ENCODE measurements at regions not wholly inside any gene's neighbourhood (a gene's known extent, or its start where the extent isn't known, plus 50 kb on each side); places are given as distances from the start of the nearest gene placed in this dataset.

GRCh38 chr10:29947701-29948060, 111.7 kb downstream of the JCAD start:
- no peak overlapping the region for H3K4me3 ChIP-seq (replicated peaks; ENCODE audit: low read depth, low read length)
- DNase-seq (ENCODE audit: low read depth), result no peak
- TF ChIP-seq CTCF (IDR thresholded peaks at IDR 0.05; ENCODE audit: low read length, missing control alignments), result peak; percentile 4

- DNase-seq (ENCODE audit: low read depth), result peak; percentile 89
- TF ChIP-seq CTCF (IDR thresholded peaks at IDR 0.05; ENCODE audit: low read length, missing control alignments), result no peak
Measured at GRCh38 chr10:29946953-29947700, 112.3 kb downstream of the JCAD start.

GRCh38 chr10:29946614-29946952, 112.8 kb downstream of the JCAD start:
- DNase-seq (ENCODE audit: low read depth), result no peak
- no peak overlapping the region for H3K4me3 ChIP-seq (replicated peaks; ENCODE audit: low read depth, low read length)
- no peak for TF ChIP-seq CTCF (IDR thresholded peaks at IDR 0.05; ENCODE audit: low read length, missing control alignments)

More at GRCh38 chr10:29946953-29947700, 112.3 kb downstream of the JCAD start:
- H3K4me3 ChIP-seq (replicated peaks; ENCODE audit: low read depth, low read length), result no peak overlapping the region

- DNase-seq (ENCODE audit: low read depth), result no peak
- no peak for TF ChIP-seq CTCF (IDR thresholded peaks at IDR 0.05; ENCODE audit: low read length, missing control alignments)
- no peak overlapping the region for H3K4me3 ChIP-seq (replicated peaks; ENCODE audit: low read depth, low read length)
Measured at GRCh38 chr10:29941476-29941875, 117.9 kb downstream of the JCAD start.

GRCh38 chr10:29932991-29933390, 126.4 kb downstream of the JCAD start:
- DNase-seq (ENCODE audit: low read depth), result no peak
- H3K4me3 ChIP-seq (replicated peaks; ENCODE audit: low read depth, low read length), result no peak overlapping the region
- no peak for TF ChIP-seq CTCF (IDR thresholded peaks at IDR 0.05; ENCODE audit: low read length, missing control alignments)

GRCh38 chr10:29931833-29932232, 127.6 kb downstream of the JCAD start:
- no peak overlapping the region for H3K4me3 ChIP-seq (replicated peaks; ENCODE audit: low read depth, low read length)
- no peak for DNase-seq (ENCODE audit: low read depth)
- TF ChIP-seq CTCF (IDR thresholded peaks at IDR 0.05; ENCODE audit: low read length, missing control alignments), result no peak

- DNase-seq (ENCODE audit: low read depth), result no peak
- no peak for TF ChIP-seq CTCF (IDR thresholded peaks at IDR 0.05; ENCODE audit: low read length, missing control alignments)
- no peak overlapping the region for H3K4me3 ChIP-seq (replicated peaks; ENCODE audit: low read depth, low read length)
Measured at GRCh38 chr10:29929006-29929405, 130.4 kb downstream of the JCAD start.

Measured in fibroblast of pulmonary artery (primary cell).